ENCODE measurements at regions not wholly inside any gene's neighbourhood (a gene's known extent, or its start where the extent isn't known, plus 50 kb on each side); places are given as distances from the start of the nearest gene placed in this dataset.

GRCh38 chr10:128901236-128901635, 565.8 kb upstream of the MGMT start:
- H3K27ac ChIP-seq (ENCODE audit: low read length): no peak overlapping the region
- DNase-seq: no peak
- POLR2A ChIA-PET (ENCODE audit: unreplicated experiment): no interaction called here
- no peak for TF ChIP-seq EZH2 (IDR thresholded peaks at IDR 0.05; ENCODE audit: low read length, unreplicated experiment)
- CTCF ChIA-PET: no interaction called here
- H3K79me2 ChIP-seq (ENCODE audit: low read length): no peaks in the 10 kb centered on the region
- intact Hi-C loops (cut with micrococcal nuclease): no loop called here
- no TSS peak for BruUV-seq (replicated peaks)
- no peak overlapping the region for H3K9ac ChIP-seq (ENCODE audit: low read length)
- H3F3A ChIP-seq (ENCODE audit: low read length, unreplicated experiment): no peaks in the 10 kb centered on the region
- H3K36me3 ChIP-seq (ENCODE audit: low read depth, low read length): no peaks in the 10 kb centered on the region
- no peaks in the 10 kb centered on the region for H3K4me1 ChIP-seq (ENCODE audit: insufficient read depth, low read length)
- no peaks in the 10 kb centered on the region for H3K9me3 ChIP-seq (ENCODE audit: low read length)
- H3K4me2 ChIP-seq (ENCODE audit: low read length): no peak overlapping the region
- no peak overlapping the region for H3K4me3 ChIP-seq (ENCODE audit: low read length)
- H2AFZ ChIP-seq (ENCODE audit: low read length): no peak overlapping the region
- ATAC-seq: no peak
- no peaks in the 10 kb centered on the region for H3K27me3 ChIP-seq (ENCODE audit: low read length)
- no peaks in the 10 kb centered on the region for H3K9me2 ChIP-seq (replicated peaks; ENCODE audit: low read length)
- H4K20me1 ChIP-seq (ENCODE audit: low read length): no peaks in the 10 kb centered on the region

GRCh38 chr10:128902031-128902710, 564.9 kb upstream of the MGMT start:
- Histone ChIP-seq H3K4me1 (ENCODE audit: insufficient read depth, low read length) (no peaks in the 10 kb centered on the region), H3K4me3 (ENCODE audit: low read length) (no peak overlapping the region), H4K20me1 (ENCODE audit: low read length) (no peaks in the 10 kb centered on the region), H3K4me2 (ENCODE audit: low read length) (no peak overlapping the region), H3K9me2 (replicated peaks; ENCODE audit: low read length) (no peaks in the 10 kb centered on the region), H3K27me3 (ENCODE audit: low read length) (no peaks in the 10 kb centered on the region), H3K9ac (ENCODE audit: low read length) (no peak overlapping the region), H3K9me3 (ENCODE audit: low read length) (no peaks in the 10 kb centered on the region), H3F3A (ENCODE audit: low read length, unreplicated experiment) (no peaks in the 10 kb centered on the region), H3K79me2 (ENCODE audit: low read length) (no peaks in the 10 kb centered on the region), H3K27ac (ENCODE audit: low read length) (no peak overlapping the region), H3K36me3 (ENCODE audit: low read depth, low read length) (no peaks in the 10 kb centered on the region), H2AFZ (ENCODE audit: low read length) (no peak overlapping the region)
- CTCF ChIA-PET: no interaction called here
- no TSS peak for BruUV-seq (replicated peaks)
- intact Hi-C loops (cut with micrococcal nuclease): no loop called here
- no peak for ATAC-seq
- no peak for DNase-seq
- TF ChIP-seq CTCF (conservative IDR thresholded peaks at IDR 0.05; ENCODE audit: low read depth, low read length) (no peak), EZH2 (IDR thresholded peaks at IDR 0.05; ENCODE audit: low read length, unreplicated experiment) (no peak), EZH2phosphoT487 (IDR thresholded peaks at IDR 0.05; ENCODE audit: borderline replicate concordance, low read length) (no peak)
- POLR2A ChIA-PET (ENCODE audit: unreplicated experiment): no interaction called here

GRCh38 chr10:128907155-128907941, 559.7 kb upstream of the MGMT start:
- Histone ChIP-seq H3F3A (ENCODE audit: low read length, unreplicated experiment) (no peaks in the 10 kb centered on the region), H3K4me2 (ENCODE audit: low read length) (no peak overlapping the region), H2AFZ (ENCODE audit: low read length) (no peak overlapping the region), H3K36me3 (ENCODE audit: low read depth, low read length) (no peaks in the 10 kb centered on the region), H4K20me1 (ENCODE audit: low read length) (no peaks in the 10 kb centered on the region), H3K9me2 (replicated peaks; ENCODE audit: low read length) (no peaks in the 10 kb centered on the region), H3K27ac (ENCODE audit: low read length) (no peak overlapping the region), H3K27me3 (ENCODE audit: low read length) (no peaks in the 10 kb centered on the region), H3K4me1 (ENCODE audit: insufficient read depth, low read length) (no peaks in the 10 kb centered on the region), H3K9me3 (ENCODE audit: low read length) (no peaks in the 10 kb centered on the region), H3K79me2 (ENCODE audit: low read length) (no peaks in the 10 kb centered on the region), H3K4me3 (ENCODE audit: low read length) (no peak overlapping the region), H3K9ac (ENCODE audit: low read length) (no peak overlapping the region)
- intact Hi-C loops (cut with micrococcal nuclease): no loop called here
- BruUV-seq (replicated peaks): no TSS peak
- CTCF ChIA-PET: no interaction called here
- ATAC-seq (no peak), DNase-seq (no peak)
- POLR2A ChIA-PET (ENCODE audit: unreplicated experiment): no interaction called here
- no peak for TF ChIP-seq CTCF (conservative IDR thresholded peaks at IDR 0.05; ENCODE audit: low read depth, low read length)
- TF ChIP-seq EZH2phosphoT487 (IDR thresholded peaks at IDR 0.05; ENCODE audit: borderline replicate concordance, low read length): no peak
- no peak for TF ChIP-seq EZH2 (IDR thresholded peaks at IDR 0.05; ENCODE audit: low read length, unreplicated experiment)

Data from PC-3 (cell line).